Thyroid gland (tissue), 4 donors: ENCODE measurements at regions not wholly inside any gene's neighbourhood (a gene's known extent, or its start where the extent isn't known, plus 50 kb on each side); places are given as distances from the start of the nearest gene placed in this dataset.

ENCODE experiments used
- CTCF ChIP-seq, 6 experiments: fragments of 200-600 bp in 3 of 6; fragments of 450-650 bp in 3 of 6; sonication (generic) in 3 of 6; IDR thresholded peaks; one replicate each; pipeline ENCODE4 v1.5.1; 2016 to 2019; ENCODE audit warnings: antibody characterized with exemption in 6 of 6, mild to moderate bottlenecking in 2 of 6, inconsistent platforms in 1 of 6, moderate library complexity in 1 of 6
- POLR2A ChIP-seq, 2 donors: fragments of 450-650 bp; IDR thresholded peaks; one replicate each; pipeline ENCODE4 v1.6.1; 2017; ENCODE audit warnings: antibody characterized with exemption in 2 of 2, mild to moderate bottlenecking in 2 of 2, moderate library complexity in 1 of 2

- no peak for TF ChIP-seq CTCF (IDR thresholded peaks at IDR 0.05)
- TF ChIP-seq POLR2A (IDR thresholded peaks at IDR 0.05), result no peak
Measured at GRCh38 chr9:80592413-80592812, 1020.6 kb downstream of the TLE4 start.
